ENCODE measurements at regions not wholly inside any gene's neighbourhood (a gene's known extent, or its start where the extent isn't known, plus 50 kb on each side); places are given as distances from the start of the nearest gene placed in this dataset.
A peak's percentile ranks its signal among the peaks of the same experiment; 100 is the strongest.

DNA sequence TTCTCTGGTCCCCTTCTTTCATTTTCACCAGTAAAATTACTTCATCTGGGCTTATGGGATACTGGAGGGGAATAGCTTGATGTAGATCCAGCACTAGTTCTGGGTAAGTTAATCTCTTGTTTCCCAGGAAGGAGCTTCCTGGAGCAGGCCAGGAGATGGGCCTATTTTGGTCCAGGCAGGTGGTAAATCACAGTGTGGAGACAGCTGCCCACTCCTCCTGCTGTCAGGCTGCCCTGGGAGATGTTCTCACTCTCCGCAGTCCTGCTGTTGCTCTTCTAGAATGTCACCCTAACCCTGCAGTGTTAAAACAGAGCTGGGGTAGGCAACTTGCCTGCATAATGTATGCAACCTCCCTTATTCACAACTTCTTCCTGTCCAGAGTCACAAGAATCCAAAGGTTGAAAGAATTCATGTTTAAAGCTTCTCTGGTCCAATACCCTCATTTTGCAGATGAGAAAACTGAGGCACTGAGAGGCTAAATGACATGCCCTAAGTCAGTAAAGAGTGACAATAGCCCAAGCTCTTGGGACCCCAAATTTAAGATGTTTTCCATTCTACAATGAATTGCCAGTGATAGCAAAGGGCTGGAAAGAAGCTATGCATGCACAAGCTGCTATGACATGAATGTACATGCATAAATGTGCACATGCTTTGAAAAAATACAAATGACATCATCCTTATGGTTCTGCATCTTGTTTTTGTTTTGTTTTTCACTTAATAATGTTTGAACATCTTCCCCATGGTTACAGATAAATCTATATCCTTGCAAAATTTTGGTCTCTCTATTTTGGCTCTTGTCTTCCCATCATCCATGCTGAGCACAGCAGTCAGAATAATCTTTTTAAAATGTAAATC is 71.8 kb upstream of the ADRA1B start:
- no peak overlapping the region for H3K4me3 ChIP-seq (replicated peaks; ENCODE audit: low read depth, low read length)
- no peak for DNase-seq (ENCODE audit: low read depth)
- TF ChIP-seq, protein P1, sequence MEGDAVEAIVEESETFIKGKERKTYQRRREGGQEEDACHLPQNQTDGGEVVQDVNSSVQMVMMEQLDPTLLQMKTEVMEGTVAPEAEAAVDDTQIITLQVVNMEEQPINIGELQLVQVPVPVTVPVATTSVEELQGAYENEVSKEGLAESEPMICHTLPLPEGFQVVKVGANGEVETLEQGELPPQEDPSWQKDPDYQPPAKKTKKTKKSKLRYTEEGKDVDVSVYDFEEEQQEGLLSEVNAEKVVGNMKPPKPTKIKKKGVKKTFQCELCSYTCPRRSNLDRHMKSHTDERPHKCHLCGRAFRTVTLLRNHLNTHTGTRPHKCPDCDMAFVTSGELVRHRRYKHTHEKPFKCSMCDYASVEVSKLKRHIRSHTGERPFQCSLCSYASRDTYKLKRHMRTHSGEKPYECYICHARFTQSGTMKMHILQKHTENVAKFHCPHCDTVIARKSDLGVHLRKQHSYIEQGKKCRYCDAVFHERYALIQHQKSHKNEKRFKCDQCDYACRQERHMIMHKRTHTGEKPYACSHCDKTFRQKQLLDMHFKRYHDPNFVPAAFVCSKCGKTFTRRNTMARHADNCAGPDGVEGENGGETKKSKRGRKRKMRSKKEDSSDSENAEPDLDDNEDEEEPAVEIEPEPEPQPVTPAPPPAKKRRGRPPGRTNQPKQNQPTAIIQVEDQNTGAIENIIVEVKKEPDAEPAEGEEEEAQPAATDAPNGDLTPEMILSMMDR (IDR thresholded peaks at IDR 0.05; ENCODE audit: low read length, missing control alignments) = no peak

DNA sequence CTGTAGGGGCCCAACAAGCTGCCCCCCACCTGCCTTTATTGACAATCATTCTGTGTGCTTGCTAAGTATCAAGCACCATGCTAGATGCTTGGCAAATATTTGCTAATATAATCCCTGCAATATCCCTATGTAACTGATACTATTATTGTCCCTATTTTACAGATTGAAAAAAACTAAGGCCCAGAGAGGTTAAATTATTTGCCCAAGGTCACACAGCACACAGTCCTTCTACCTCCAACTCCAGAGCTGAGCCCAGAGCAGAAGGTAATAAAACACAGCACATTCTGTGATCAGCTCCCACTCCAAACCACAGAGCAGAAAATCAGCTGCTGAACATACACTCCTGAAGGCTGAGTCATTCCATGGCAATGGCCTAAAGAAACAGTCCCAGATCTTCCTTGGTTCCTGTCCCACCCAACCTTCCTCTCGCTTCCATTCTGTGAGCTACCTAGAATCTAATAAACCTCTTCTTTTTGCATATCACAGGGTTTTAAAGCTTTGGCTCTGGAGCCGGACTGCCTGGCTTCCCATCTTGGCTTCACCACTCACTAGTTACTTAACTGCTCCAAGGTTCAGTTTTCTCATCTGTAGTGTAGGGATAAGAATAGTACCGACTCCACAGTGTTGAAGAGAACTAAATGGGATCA is 66.7 kb upstream of the ADRA1B start:
- TF ChIP-seq, protein P1 (IDR thresholded peaks at IDR 0.05; ENCODE audit: low read length, missing control alignments) = no peak
- DNase-seq (ENCODE audit: low read depth) = peak; percentile 75
- no peak overlapping the region for H3K4me3 ChIP-seq (replicated peaks; ENCODE audit: low read depth, low read length)

DNA sequence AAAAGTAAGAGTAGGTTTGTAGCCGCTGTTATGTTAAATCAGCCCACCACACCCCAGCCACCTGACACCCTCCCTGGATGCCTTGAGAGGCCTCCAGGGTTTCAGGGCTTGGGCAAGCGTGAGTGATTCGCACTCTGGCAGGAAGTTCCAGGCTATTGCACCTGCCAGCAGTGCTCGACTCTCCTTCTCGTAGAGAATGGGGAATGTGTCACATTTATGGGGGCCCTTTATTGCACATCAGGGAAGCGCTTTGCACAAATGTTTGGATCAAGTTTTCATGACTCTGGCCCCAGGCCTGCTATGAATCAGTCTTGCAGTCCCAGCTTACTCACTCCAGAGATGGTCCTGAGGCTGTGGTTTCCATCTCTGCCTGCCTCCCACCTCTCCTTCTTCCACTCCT is 66.1 kb upstream of the ADRA1B start:
- H3K4me3 ChIP-seq (replicated peaks; ENCODE audit: low read depth, low read length) = no peak overlapping the region
- peak; percentile 33 for DNase-seq (ENCODE audit: low read depth)
- TF ChIP-seq, protein P1 (IDR thresholded peaks at IDR 0.05; ENCODE audit: low read length, missing control alignments) = no peak

DNA sequence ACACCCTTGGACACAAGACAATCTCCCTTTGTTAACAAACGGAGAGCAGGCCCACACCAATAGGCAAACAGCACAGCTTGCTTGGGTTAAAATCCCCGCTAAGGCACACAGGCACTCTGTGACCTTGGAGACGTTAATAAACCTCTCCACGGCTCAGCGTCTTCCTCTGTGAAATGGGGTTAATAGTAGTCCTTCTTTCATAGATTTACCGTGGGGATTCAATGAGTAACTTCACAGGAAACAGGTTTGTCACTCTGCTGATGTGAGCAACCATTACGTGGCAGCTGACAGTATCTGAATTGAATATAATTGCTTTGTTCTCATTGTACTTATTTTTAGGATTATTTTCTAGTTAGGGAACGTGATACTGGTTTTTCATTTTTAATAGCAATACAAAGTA is 65.2 kb upstream of the ADRA1B start:
- no peak for DNase-seq (ENCODE audit: low read depth)
- TF ChIP-seq, protein P1 (IDR thresholded peaks at IDR 0.05; ENCODE audit: low read length, missing control alignments) = no peak
- no peak overlapping the region for H3K4me3 ChIP-seq (replicated peaks; ENCODE audit: low read depth, low read length)

DNA sequence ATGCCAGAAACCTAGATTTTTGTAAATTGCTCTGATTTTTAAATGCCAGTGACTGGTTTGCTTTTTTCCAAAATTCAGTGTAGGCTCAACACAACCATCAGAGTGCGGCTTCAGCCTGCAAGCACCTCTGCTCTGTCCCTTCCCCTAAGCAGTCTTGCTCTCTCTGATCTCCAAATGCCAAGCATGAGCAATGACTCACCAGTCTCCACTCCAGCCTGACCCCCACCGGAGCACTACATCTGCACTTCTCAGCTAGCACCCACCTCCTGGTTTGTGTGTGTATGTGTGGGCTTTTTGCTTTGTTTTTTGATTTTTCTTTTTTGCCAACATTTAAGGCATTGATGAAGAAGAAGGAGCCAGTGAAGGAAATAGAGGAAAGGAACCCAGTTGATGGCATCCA is 61.4 kb upstream of the ADRA1B start:
- no peak for DNase-seq (ENCODE audit: low read depth)
- TF ChIP-seq, protein P1 (IDR thresholded peaks at IDR 0.05; ENCODE audit: low read length, missing control alignments) = no peak
- H3K4me3 ChIP-seq (replicated peaks; ENCODE audit: low read depth, low read length) = no peak overlapping the region

DNA sequence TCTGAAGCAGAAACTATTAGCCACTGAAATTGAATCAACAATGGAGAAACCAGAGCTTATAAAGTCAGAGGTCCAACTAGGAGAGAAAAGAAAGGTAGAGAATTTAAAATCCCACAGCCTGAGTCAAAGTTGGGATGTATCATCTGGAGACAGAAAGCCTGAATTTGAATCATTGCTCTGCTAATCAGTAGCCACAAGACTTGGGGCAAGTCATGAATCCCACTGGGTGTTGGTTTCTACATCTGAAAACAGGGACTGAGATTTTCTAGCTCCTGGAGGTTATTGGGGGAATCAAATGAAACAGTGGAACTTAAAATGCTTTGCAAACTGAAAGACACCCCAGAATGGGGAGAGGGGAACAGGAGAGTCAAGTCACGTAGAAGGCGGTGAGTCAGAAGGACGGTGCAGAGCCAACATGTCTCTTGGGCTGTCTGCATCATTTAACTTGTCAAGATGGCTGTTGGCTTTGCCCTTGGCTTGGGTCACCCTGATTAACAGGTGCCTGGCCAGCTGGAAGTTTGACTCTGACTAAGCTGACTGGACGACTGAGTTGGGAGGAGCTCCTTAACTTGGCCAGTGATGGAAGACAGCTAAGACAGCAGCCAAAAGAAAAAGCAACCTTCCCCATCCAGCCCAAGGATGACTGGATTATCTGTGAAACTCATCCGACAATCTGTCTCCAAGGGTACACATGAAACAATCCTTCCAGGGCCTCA is 60.6 kb upstream of the ADRA1B start:
- no peak for DNase-seq (ENCODE audit: low read depth)

More for the DNA sequence above, 60.6 kb upstream of the ADRA1B start:
- H3K4me3 ChIP-seq (replicated peaks; ENCODE audit: low read depth, low read length) = no peak overlapping the region
- TF ChIP-seq, protein P1 (IDR thresholded peaks at IDR 0.05; ENCODE audit: low read length, missing control alignments) = no peak
